ENCODE measurements at regions not wholly inside any gene's neighbourhood (a gene's known extent, or its start where the extent isn't known, plus 50 kb on each side); places are given as distances from the start of the nearest gene placed in this dataset.
"Not testable (repeated sequence)": the region's sequence is repeated elsewhere in the genome, so short reads cannot be mapped to it uniquely, and the experiment has no call there.

DNA sequence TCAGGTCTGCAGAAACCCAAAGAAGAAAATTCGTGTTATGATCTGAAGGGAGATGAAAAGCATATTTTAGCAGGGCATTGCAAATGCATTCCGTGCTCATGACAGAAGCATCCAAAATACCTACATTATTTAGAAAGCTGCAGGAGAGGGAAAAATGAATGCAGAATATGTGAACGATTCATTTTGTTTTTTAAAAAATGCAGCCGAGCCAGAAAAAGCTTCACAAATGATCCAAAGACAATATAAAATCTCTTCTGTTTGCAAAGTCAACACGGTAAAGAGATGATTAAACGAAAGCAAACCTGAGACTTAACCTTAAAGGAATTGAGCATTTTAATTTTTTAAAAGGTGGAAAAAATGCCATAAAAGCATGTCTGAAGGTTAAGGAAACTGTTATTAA is 136.1 kb upstream of the SULF2 start:
- no peak overlapping the region for H3K27ac ChIP-seq (ENCODE audit: low read depth, low read length)
- no peaks in the 10 kb centered on the region for H3K27me3 ChIP-seq (ENCODE audit: control insufficient read depth, insufficient read depth, low read length)
- no peaks in the 10 kb centered on the region for H3K36me3 ChIP-seq (ENCODE audit: control insufficient read depth, insufficient read depth, low read length)
- H3K4me1 ChIP-seq (ENCODE audit: control insufficient read depth, insufficient read depth, low read length), result no peaks in the 10 kb centered on the region
- no peak overlapping the region for H3K4me3 ChIP-seq (ENCODE audit: low read depth, low read length)
- H3K9me3 ChIP-seq (ENCODE audit: control insufficient read depth, insufficient read depth, low read depth, low read length), result peaks cover 33% of the 10 kb centered on the region
- H3K9ac ChIP-seq (ENCODE audit: low read length), result no peak overlapping the region

DNA sequence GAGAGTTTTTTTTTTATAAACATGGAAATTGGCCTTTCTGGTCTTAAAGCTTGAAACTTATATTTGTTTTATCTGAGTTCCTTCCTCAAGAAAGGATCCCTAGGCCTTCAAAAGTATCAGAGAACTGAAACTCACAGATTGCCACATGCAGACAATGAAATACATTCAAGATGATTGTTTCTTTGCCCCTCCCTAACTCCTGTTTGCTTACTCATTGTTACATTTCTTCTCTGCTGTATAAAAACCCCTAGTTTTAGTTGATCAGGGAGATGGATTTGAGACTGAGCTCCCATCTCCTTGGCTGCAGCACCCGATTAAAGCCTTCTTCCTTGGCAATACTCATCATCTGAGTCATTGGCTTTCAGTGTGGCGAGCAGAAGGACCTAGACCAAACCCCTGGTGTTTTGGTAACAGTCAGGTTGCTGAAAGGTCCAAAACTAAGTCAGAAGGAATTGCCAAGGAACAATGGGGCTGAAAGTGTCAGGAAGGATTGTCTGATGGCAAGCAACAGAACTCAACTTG is 132.3 kb upstream of the SULF2 start:
- Histone ChIP-seq H3K9me3 (ENCODE audit: control insufficient read depth, insufficient read depth, low read depth, low read length) (peaks cover 37% of the 10 kb centered on the region), H3K27me3 (ENCODE audit: control insufficient read depth, insufficient read depth, low read length) (no peaks in the 10 kb centered on the region), H3K4me1 (ENCODE audit: control insufficient read depth, insufficient read depth, low read length) (no peaks in the 10 kb centered on the region), H3K9ac (ENCODE audit: low read length) (no peak overlapping the region), H3K36me3 (ENCODE audit: control insufficient read depth, insufficient read depth, low read length) (no peaks in the 10 kb centered on the region), H3K4me3 (ENCODE audit: low read depth, low read length) (no peak overlapping the region), H3K27ac (ENCODE audit: low read depth, low read length) (no peak overlapping the region)

- no peak overlapping the region for H3K9ac ChIP-seq (ENCODE audit: low read length)
- H3K36me3 ChIP-seq (ENCODE audit: control insufficient read depth, insufficient read depth, low read length), result no peaks in the 10 kb centered on the region
- no peak overlapping the region for H3K4me3 ChIP-seq (ENCODE audit: low read depth, low read length)
- no peaks in the 10 kb centered on the region for H3K27me3 ChIP-seq (ENCODE audit: control insufficient read depth, insufficient read depth, low read length)
- peaks cover 37% of the 10 kb centered on the region for H3K9me3 ChIP-seq (ENCODE audit: control insufficient read depth, insufficient read depth, low read depth, low read length)
- H3K27ac ChIP-seq (ENCODE audit: low read depth, low read length), result no peak overlapping the region
- H3K4me1 ChIP-seq (ENCODE audit: control insufficient read depth, insufficient read depth, low read length), result peaks cover 4% of the 10 kb centered on the region; the same call in 1 of the 2 replicates
Observed at GRCh38 chr20:47915495-47915894, 130.2 kb upstream of the SULF2 start.

DNA sequence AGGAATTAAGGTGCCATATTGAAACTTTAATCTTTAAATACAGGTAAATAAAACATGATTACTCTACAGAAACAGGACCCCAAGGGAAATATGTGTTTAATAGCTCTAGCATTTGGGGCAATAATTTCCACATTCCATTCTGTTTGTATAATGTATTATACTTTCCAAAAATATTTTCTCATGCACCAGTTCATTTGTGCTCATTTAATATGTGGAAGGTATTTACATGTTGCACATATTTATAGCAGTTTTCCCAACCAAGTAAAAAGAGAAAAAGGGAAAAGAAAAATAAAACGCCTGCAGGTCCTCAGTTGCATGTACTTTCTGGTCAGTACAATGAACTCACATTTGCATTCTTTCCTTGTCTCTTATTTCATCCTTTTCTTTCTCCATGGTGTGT is 129.5 kb upstream of the SULF2 start:
- Histone ChIP-seq H3K9ac (ENCODE audit: low read length) (no peak overlapping the region), H3K27ac (ENCODE audit: low read depth, low read length) (no peak overlapping the region), H3K4me1 (ENCODE audit: control insufficient read depth, insufficient read depth, low read length) (peaks cover 4% of the 10 kb centered on the region; the same call in 1 of the 2 replicates), H3K4me3 (ENCODE audit: low read depth, low read length) (no peak overlapping the region), H3K27me3 (ENCODE audit: control insufficient read depth, insufficient read depth, low read length) (no peaks in the 10 kb centered on the region), H3K36me3 (ENCODE audit: control insufficient read depth, insufficient read depth, low read length) (no peaks in the 10 kb centered on the region), H3K9me3 (ENCODE audit: control insufficient read depth, insufficient read depth, low read depth, low read length) (peaks cover 37% of the 10 kb centered on the region)

GRCh38 chr20:47912786-47913501 is 127.7 kb upstream of the SULF2 start:
- not testable (repeated sequence) for H3K27me3 ChIP-seq (ENCODE audit: control insufficient read depth, insufficient read depth, low read length); H3K9ac ChIP-seq (ENCODE audit: low read length); H3K4me3 ChIP-seq (ENCODE audit: low read depth, low read length); H3K36me3 ChIP-seq (ENCODE audit: control insufficient read depth, insufficient read depth, low read length); H3K27ac ChIP-seq (ENCODE audit: low read depth, low read length); H3K4me1 ChIP-seq (ENCODE audit: control insufficient read depth, insufficient read depth, low read length)
- peaks cover 19% of the 10 kb centered on the region for H3K9me3 ChIP-seq (ENCODE audit: control insufficient read depth, insufficient read depth, low read depth, low read length)

DNA sequence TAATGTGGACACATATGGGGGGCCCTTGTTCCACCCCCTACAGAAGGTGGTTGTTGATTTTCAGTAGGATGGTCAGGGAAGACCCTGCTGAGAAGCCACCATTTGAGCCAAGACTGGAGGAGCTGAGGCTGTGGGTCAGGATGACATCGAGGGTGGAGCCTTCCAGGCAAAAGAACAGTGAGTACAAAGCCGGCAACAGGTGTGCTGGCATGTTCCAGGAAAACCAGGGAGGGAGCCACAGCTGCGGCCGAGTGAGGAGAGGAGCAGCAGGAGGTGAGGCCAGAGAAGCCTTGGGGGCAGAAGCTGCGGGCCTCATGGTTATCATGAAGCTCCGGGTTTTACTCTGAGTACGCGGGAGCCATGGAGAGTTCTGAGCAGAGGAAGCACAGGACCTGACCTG is 126.9 kb upstream of the SULF2 start:
- H3K9me3 ChIP-seq (ENCODE audit: control insufficient read depth, insufficient read depth, low read depth, low read length), result peaks cover 12% of the 10 kb centered on the region
- H3K27ac ChIP-seq (ENCODE audit: low read depth, low read length); H3K9ac ChIP-seq (ENCODE audit: low read length); H3K36me3 ChIP-seq (ENCODE audit: control insufficient read depth, insufficient read depth, low read length); H3K4me3 ChIP-seq (ENCODE audit: low read depth, low read length); H3K27me3 ChIP-seq (ENCODE audit: control insufficient read depth, insufficient read depth, low read length); H3K4me1 ChIP-seq (ENCODE audit: control insufficient read depth, insufficient read depth, low read length): not testable (repeated sequence)

DNA sequence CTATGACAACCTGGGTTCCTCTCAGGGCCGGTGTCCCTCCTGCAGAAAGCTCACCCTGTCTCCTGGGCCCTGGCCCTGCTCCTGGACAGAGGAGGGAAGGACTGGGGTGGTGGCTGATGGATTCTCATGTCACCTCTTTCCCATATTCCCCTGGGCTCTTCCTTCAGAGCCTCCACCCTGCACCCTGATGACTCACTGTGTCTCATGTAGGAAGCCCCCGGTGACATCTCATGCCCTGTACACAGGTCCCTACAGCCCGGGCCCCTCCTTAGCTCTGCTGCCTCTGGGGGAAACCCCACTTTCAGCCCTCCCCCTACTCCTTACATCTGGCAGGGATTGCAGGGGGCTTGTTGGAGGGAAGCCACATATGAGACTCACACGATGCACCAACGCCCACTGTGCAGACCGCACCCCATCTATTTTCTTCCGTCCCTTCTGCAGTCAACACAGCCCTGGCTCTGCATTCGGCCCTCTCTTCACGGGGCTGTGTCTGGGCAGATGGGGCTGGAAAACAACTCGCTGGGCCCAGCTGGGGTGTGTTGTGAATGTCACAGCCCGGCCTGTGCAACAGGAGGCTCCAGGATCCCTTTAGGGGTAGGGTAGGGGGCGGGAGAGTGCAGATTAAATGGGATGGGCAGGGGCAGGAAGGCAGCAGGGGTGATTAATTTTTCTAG is 124.6 kb upstream of the SULF2 start:
- not testable (repeated sequence) for H3K9me3 ChIP-seq (ENCODE audit: control insufficient read depth, insufficient read depth, low read depth, low read length); H3K36me3 ChIP-seq (ENCODE audit: control insufficient read depth, insufficient read depth, low read length); H3K9ac ChIP-seq (ENCODE audit: low read length); H3K4me3 ChIP-seq (ENCODE audit: low read depth, low read length); H3K27ac ChIP-seq (ENCODE audit: low read depth, low read length); H3K27me3 ChIP-seq (ENCODE audit: control insufficient read depth, insufficient read depth, low read length)
- peaks cover 12% of the 10 kb centered on the region; the same call in 1 of the 2 replicates for H3K4me1 ChIP-seq (ENCODE audit: control insufficient read depth, insufficient read depth, low read length)

GRCh38 chr20:47908361-47909035 is 123.2 kb upstream of the SULF2 start:
- H3K4me3 ChIP-seq (ENCODE audit: low read depth, low read length); H3K27me3 ChIP-seq (ENCODE audit: control insufficient read depth, insufficient read depth, low read length); H3K36me3 ChIP-seq (ENCODE audit: control insufficient read depth, insufficient read depth, low read length); H3K9me3 ChIP-seq (ENCODE audit: control insufficient read depth, insufficient read depth, low read depth, low read length); H3K9ac ChIP-seq (ENCODE audit: low read length); H3K27ac ChIP-seq (ENCODE audit: low read depth, low read length): not testable (repeated sequence)
- peaks cover 12% of the 10 kb centered on the region; the same call in 1 of the 2 replicates for H3K4me1 ChIP-seq (ENCODE audit: control insufficient read depth, insufficient read depth, low read length)

GRCh38 chr20:47907951-47908350 is 122.7 kb upstream of the SULF2 start:
- not testable (repeated sequence) for H3K36me3 ChIP-seq (ENCODE audit: control insufficient read depth, insufficient read depth, low read length); H3K9me3 ChIP-seq (ENCODE audit: control insufficient read depth, insufficient read depth, low read depth, low read length); H3K4me3 ChIP-seq (ENCODE audit: low read depth, low read length); H3K27ac ChIP-seq (ENCODE audit: low read depth, low read length); H3K27me3 ChIP-seq (ENCODE audit: control insufficient read depth, insufficient read depth, low read length); H3K9ac ChIP-seq (ENCODE audit: low read length)
- peaks cover 12% of the 10 kb centered on the region; the same call in 1 of the 2 replicates for H3K4me1 ChIP-seq (ENCODE audit: control insufficient read depth, insufficient read depth, low read length)

DNA sequence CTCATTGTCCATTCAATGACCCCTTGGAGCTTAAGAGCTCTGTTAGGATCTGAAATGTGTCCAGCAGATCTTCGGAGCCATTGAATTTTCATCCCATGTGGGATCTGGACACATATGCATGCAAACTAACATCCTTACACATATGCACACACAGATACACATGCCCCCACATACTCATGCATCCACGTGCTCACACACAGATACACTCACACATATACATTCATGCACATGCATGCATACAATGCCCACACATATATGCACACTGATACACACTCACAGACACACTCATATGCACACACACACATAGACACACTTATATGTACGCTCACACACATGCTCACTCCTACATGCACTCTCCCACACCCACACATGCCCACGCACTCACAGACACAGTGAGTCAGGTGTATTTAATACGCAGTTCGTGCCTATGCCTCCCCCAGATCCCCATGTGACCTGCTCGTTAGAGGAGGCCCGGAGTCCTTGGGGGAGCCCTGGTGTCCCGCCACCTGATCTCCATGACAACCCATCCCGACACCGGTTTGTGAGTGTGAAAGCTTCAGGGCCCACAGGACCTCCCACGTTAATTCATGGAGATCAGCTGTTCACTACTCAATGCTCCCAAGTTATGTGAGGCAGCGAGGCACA is 121.9 kb upstream of the SULF2 start:
- no peaks in the 10 kb centered on the region for H3K36me3 ChIP-seq (ENCODE audit: control insufficient read depth, insufficient read depth, low read length)
- H3K9ac ChIP-seq (ENCODE audit: low read length), result no peak overlapping the region
- peaks cover 12% of the 10 kb centered on the region; the same call in 1 of the 2 replicates for H3K4me1 ChIP-seq (ENCODE audit: control insufficient read depth, insufficient read depth, low read length)
- H3K9me3 ChIP-seq (ENCODE audit: control insufficient read depth, insufficient read depth, low read depth, low read length), result no peaks in the 10 kb centered on the region
- H3K27me3 ChIP-seq (ENCODE audit: control insufficient read depth, insufficient read depth, low read length), result no peaks in the 10 kb centered on the region
- no peak overlapping the region for H3K4me3 ChIP-seq (ENCODE audit: low read depth, low read length)
- H3K27ac ChIP-seq (ENCODE audit: low read depth, low read length), result no peak overlapping the region

GRCh38 chr20:47906348-47906660 is 121.0 kb upstream of the SULF2 start:
- H3K4me3 ChIP-seq (ENCODE audit: low read depth, low read length), result no peak overlapping the region
- H3K4me1 ChIP-seq (ENCODE audit: control insufficient read depth, insufficient read depth, low read length), result peaks cover 12% of the 10 kb centered on the region; the same call in 1 of the 2 replicates
- no peaks in the 10 kb centered on the region for H3K36me3 ChIP-seq (ENCODE audit: control insufficient read depth, insufficient read depth, low read length)
- H3K9me3 ChIP-seq (ENCODE audit: control insufficient read depth, insufficient read depth, low read depth, low read length), result no peaks in the 10 kb centered on the region
- H3K27me3 ChIP-seq (ENCODE audit: control insufficient read depth, insufficient read depth, low read length), result no peaks in the 10 kb centered on the region
- no peak overlapping the region for H3K27ac ChIP-seq (ENCODE audit: low read depth, low read length)
- H3K9ac ChIP-seq (ENCODE audit: low read length), result no peak overlapping the region
